ENCODE measurements at regions not wholly inside any gene's neighbourhood (a gene's known extent, or its start where the extent isn't known, plus 50 kb on each side); places are given as distances from the start of the nearest gene placed in this dataset.

DNA sequence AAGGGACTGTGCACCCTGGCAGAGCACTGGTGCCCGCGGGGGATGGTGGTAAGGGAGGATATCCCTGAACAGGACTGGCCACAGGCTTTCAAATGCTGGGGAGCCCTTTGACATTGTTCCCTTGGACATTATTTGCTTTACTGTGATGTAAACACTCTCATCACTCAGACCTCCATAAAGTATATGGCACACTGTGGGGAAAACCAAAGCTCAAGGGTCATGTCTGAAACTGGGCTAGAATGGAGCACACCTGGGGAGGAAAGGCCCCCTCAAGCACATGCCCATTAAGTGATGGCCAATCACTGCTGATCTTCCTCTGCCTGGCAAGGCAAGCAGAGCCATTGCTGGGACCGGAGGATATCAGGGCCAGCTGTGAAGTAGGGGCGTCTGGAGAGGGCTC, 60.9 kb upstream of the TENM4 start:
- peaks cover 0 to 2% (median 0%) of the 10 kb centered on the region in 4 experiments; a peak in 2 of 7 replicates for H3K4me1 ChIP-seq (replicated peaks in 1 of 4; ENCODE audit: control insufficient read depth in 3 of 4, insufficient read depth in 4 of 4, low read length in 3 of 4)
- H4K8ac ChIP-seq (ENCODE audit: extremely low read depth, insufficient read depth, low read length), result no peak overlapping the region
- H2BK12ac ChIP-seq (ENCODE audit: low read depth, low read length), result no peak overlapping the region
- H2AFZ ChIP-seq (ENCODE audit: low read length), result no peak overlapping the region
- H3K23ac ChIP-seq (ENCODE audit: insufficient read length), result no peak overlapping the region
- no peak overlapping the region for H4K91ac ChIP-seq (replicated peaks; ENCODE audit: insufficient read length, low read length)
- DNase-seq (ENCODE audit: low read depth in 1 of 2, low spot score in 2 of 2) (no peak), FAIRE-seq (no peak)
- H3K18ac ChIP-seq (ENCODE audit: extremely low read depth, low read length), result no peak overlapping the region
- no peak overlapping the region for H2AK5ac ChIP-seq (ENCODE audit: low read depth, low read length)
- 79% methylated on average over 4 of the region's 4 CpGs; no CpG with 5 or more reads in 1 of the 2 experiments for WGBS, 2 experiments (ENCODE audit: extremely low coverage in 1 of 2, insufficient coverage in 1 of 2, insufficient read length in 1 of 2, insufficient replicate concordance in 2 of 2, low coverage in 1 of 2, low lambda C conversion rate in 2 of 2, missing lambda C conversion rate in 1 of 2)
- H3K36me3 ChIP-seq (ENCODE audit: control insufficient read depth in 2 of 4, insufficient read depth in 4 of 4, low read length in 3 of 4), result no peaks in the 10 kb centered on the region
- no peak overlapping the region for H3K4me2 ChIP-seq (ENCODE audit: insufficient read depth in 1 of 2, low read depth in 2 of 2, low read length in 2 of 2)
- no peaks in the 10 kb centered on the region for H3K27me3 ChIP-seq (replicated peaks in 1 of 4; ENCODE audit: control insufficient read depth in 3 of 4, extremely low read depth in 1 of 4, insufficient read depth in 3 of 4, low read length in 3 of 4)
- no peak overlapping the region for H3K56ac ChIP-seq (replicated peaks; ENCODE audit: insufficient read length, low read depth, low read length)
- no peak overlapping the region for H3K14ac ChIP-seq (ENCODE audit: insufficient read length)
- no peak overlapping the region for H3K9ac ChIP-seq (replicated peaks in 1 of 4; ENCODE audit: extremely low read depth in 1 of 4, low read depth in 3 of 4, low read length in 3 of 4)
- no peaks in the 10 kb centered on the region for H3K79me2 ChIP-seq (ENCODE audit: control insufficient read depth in 1 of 2, insufficient read depth in 2 of 2, low read length in 2 of 2)
- no peak overlapping the region for H3K4me3 ChIP-seq (ENCODE audit: extremely low read depth in 1 of 4, insufficient read depth in 2 of 4, low read depth in 3 of 4, low read length in 4 of 4)
- no peak overlapping the region for H2BK15ac ChIP-seq (ENCODE audit: low read length)
- peaks cover 0 to 5% of the 10 kb centered on the region in 2 experiments; a peak in 1 of 4 replicates for H3K9me3 ChIP-seq (ENCODE audit: insufficient read depth in 2 of 2, low read depth in 1 of 2, low read length in 1 of 2)
- H2BK5ac ChIP-seq (ENCODE audit: low read depth, low read length), result no peak overlapping the region
- no peak overlapping the region for H4K5ac ChIP-seq (ENCODE audit: insufficient read length, low read depth, low read length)
- no peak overlapping the region for H2BK20ac ChIP-seq (ENCODE audit: low read length)
- POLR2A ChIA-PET (ENCODE audit: partially characterized antibody), result no interaction called here
- CTCF ChIA-PET (ENCODE audit: partially characterized antibody), result interaction anchor here (1.2 kb wide), 1 partner anchor 8 kb away, joined by 3 read pairs; no protein-coding TSS in a partner anchor
- no peak overlapping the region for H3K4ac ChIP-seq (replicated peaks; ENCODE audit: insufficient read length, low read depth, low read length)
- H3K23me2 ChIP-seq (ENCODE audit: low read depth, low read length), result no peaks in the 10 kb centered on the region
- no peaks in the 10 kb centered on the region for H3K79me1 ChIP-seq (ENCODE audit: low read depth, low read length)
- H3K27ac ChIP-seq (ENCODE audit: low read depth, low read length), result no peak overlapping the region
- no peaks in the 10 kb centered on the region for H4K20me1 ChIP-seq (replicated peaks in 1 of 2; ENCODE audit: control insufficient read depth in 1 of 2, insufficient read depth in 2 of 2, low read length in 2 of 2)
- no peak overlapping the region for H2BK120ac ChIP-seq (replicated peaks; ENCODE audit: low read depth, low read length)
- TF ChIP-seq HDAC6 (IDR thresholded peaks at IDR 0.05; ENCODE audit: low read depth, low read length) (no peak), SUZ12 (IDR thresholded peaks at IDR 0.05; ENCODE audit: low read length) (no peak), RAD21 (IDR thresholded peaks at IDR 0.05 in 1 of 2, conservative IDR thresholded peaks at IDR 0.05 in 1 of 2; ENCODE audit: low read depth in 2 of 2, low read length in 2 of 2) (no peak), CREB1 (IDR thresholded peaks at IDR 0.05) (no peak), SAP30 (IDR thresholded peaks at IDR 0.05; ENCODE audit: insufficient read depth, insufficient replicate concordance, low read length) (no peak), EZH2 (IDR thresholded peaks at IDR 0.05; ENCODE audit: low read depth, low read length, severe bottlenecking) (no peak), CEBPB (IDR thresholded peaks at IDR 0.05; ENCODE audit: low read depth, low read length) (no peak), SIRT6 (IDR thresholded peaks at IDR 0.05; ENCODE audit: low read length) (no peak), TEAD4 (IDR thresholded peaks at IDR 0.05; ENCODE audit: low read depth, low read length) (no peak), FOSL1 (IDR thresholded peaks at IDR 0.05; ENCODE audit: insufficient read depth, low read depth, low read length) (no peak), PHF8 (conservative IDR thresholded peaks at IDR 0.05; ENCODE audit: low read depth, low read length) (no peak)
- TF ChIP-seq, protein P1, sequence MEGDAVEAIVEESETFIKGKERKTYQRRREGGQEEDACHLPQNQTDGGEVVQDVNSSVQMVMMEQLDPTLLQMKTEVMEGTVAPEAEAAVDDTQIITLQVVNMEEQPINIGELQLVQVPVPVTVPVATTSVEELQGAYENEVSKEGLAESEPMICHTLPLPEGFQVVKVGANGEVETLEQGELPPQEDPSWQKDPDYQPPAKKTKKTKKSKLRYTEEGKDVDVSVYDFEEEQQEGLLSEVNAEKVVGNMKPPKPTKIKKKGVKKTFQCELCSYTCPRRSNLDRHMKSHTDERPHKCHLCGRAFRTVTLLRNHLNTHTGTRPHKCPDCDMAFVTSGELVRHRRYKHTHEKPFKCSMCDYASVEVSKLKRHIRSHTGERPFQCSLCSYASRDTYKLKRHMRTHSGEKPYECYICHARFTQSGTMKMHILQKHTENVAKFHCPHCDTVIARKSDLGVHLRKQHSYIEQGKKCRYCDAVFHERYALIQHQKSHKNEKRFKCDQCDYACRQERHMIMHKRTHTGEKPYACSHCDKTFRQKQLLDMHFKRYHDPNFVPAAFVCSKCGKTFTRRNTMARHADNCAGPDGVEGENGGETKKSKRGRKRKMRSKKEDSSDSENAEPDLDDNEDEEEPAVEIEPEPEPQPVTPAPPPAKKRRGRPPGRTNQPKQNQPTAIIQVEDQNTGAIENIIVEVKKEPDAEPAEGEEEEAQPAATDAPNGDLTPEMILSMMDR (IDR thresholded peaks at IDR 0.05; ENCODE audit: control extremely low read depth in 1 of 3, insufficient read depth in 1 of 3, low read depth in 1 of 3, low read length in 3 of 3), result no peak

Data from H1 (cell line).